Effector memory CD8-positive, alpha-beta T cell (primary cell): ENCODE measurements at regions not wholly inside any gene's neighbourhood (a gene's known extent, or its start where the extent isn't known, plus 50 kb on each side); places are given as distances from the start of the nearest gene placed in this dataset.

ENCODE experiments used
- ATAC-seq: fragments of 150-1000 bp; cut with Tn5 transposase; replicated peaks from 2 replicates; pipeline ENCODE4 v1.10.0; 2021; ENCODE audit warnings: mild to moderate bottlenecking, moderate library complexity
- DNase-seq, 3 experiments: peaks; one replicate each; pipeline ENCODE4 v3.0.0; 2021
- H3K27ac Mint-ChIP-seq, 2 donors: one replicate each; pipeline ENCODE4 v1.8.0; 2022; ENCODE audit warnings: mild to moderate bottlenecking in 2 of 2, mixed read lengths in 2 of 2, moderate library complexity in 2 of 2
- H3K27me3 Mint-ChIP-seq, 2 donors: one replicate each; pipeline ENCODE4 v1.8.0; 2022; ENCODE audit warnings: mixed read lengths in 2 of 2
- H3K36me3 Mint-ChIP-seq: one replicate; pipeline ENCODE4 v1.8.0; 2022; ENCODE audit warnings: mild to moderate bottlenecking, moderate library complexity, mixed read lengths; ENCODE audit not compliant: insufficient read depth
- H3K4me1 Mint-ChIP-seq, 2 donors: one replicate each; pipeline ENCODE4 v1.8.0; 2022; ENCODE audit warnings: low read depth in 2 of 2, mixed read lengths in 2 of 2
- H3K4me3 Mint-ChIP-seq, 2 donors: one replicate each; pipeline ENCODE4 v1.8.0; 2022; ENCODE audit warnings: mild to moderate bottlenecking in 2 of 2, mixed read lengths in 2 of 2, moderate library complexity in 2 of 2
- H3K9me3 Mint-ChIP-seq, 2 donors: one replicate each; pipeline ENCODE4 v1.8.0; 2022; ENCODE audit warnings: mixed read lengths in 2 of 2

DNA sequence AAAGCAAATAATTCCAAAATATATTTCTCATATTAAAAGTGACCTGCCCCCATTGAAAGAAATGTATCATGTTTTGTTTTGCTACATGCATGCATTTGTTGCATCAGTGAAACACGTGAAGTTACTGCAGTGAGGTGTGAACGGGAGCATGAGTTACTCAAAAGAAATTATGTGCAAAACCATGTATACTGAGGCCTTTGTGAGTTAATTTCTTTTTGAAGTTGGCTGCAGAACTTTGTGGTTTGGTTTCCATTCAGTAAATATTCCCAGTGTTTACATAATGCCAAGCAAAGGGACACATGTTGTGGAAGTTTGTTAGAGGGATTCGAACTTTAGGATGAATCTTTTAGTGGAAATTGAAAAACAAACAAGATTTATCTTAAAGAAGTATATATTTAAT, 619.4 kb upstream of the ADAMTS5 start:
- Mint-ChIP-seq H3K27me3 (no peaks in the 10 kb centered on the region), H3K36me3 (no peaks in the 10 kb centered on the region), H3K9me3 (no peaks in the 10 kb centered on the region), H3K27ac (no peak overlapping the region), H3K4me3 (no peak overlapping the region), H3K4me1 (no peaks in the 10 kb centered on the region)
- ATAC-seq (no peak), DNase-seq (no peak)

DNA sequence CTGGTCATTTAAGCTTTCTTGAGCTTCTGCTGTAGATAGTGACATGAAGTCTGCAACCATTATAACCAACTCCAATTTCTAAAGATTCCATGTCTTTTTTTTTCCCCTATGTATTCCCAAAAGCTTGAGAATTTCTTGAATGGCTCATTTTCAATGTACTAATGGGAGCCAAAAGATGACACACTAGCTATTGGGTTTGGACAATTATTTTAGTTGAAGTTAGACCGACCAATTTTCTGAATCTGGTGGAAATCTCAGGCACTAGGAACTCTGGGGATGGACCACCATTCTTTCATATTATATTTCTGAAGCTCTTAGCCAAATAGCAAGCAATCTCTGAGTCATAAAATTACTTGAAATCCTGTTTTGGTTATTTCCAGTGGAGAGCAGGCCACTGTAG, 617.4 kb upstream of the ADAMTS5 start:
- ATAC-seq (no peak), DNase-seq (no peak)
- Mint-ChIP-seq H3K4me3 (no peak overlapping the region), H3K27ac (no peak overlapping the region), H3K9me3 (peaks cover 0 to 5% of the 10 kb centered on the region in 2 donors), H3K4me1 (no peaks in the 10 kb centered on the region), H3K27me3 (no peaks in the 10 kb centered on the region), H3K36me3 (no peaks in the 10 kb centered on the region)

DNA sequence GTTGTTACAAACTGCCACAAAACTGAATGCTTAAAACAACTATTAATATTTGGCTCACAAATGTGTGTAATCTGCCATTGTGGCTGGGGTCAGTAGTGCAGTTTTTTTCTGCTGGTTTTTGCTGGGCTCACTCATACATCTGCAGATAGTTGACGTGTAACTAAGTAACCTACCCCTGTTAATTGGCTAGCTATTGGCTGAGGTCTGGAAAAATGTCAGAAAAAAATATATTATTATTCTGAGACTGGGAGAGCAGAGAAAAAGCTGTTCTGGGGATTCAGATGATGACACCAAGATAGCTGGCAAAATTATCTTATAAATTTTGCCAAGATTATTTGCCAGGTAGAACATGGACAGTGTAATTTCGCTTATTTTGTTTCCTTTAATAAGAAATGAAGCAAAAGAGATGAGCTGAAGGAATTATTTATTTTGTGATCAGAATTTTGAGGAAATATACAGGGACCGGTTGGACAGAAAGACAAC, 616.1 kb upstream of the ADAMTS5 start:
- no peak for DNase-seq
- no peaks in the 10 kb centered on the region for H3K27me3 Mint-ChIP-seq
- no peak overlapping the region for H3K27ac Mint-ChIP-seq
- H3K4me1 Mint-ChIP-seq = no peaks in the 10 kb centered on the region
- peaks cover 0 to 10% of the 10 kb centered on the region in 2 donors for H3K9me3 Mint-ChIP-seq
- no peaks in the 10 kb centered on the region for H3K36me3 Mint-ChIP-seq
- ATAC-seq = no peak
- H3K4me3 Mint-ChIP-seq = no peak overlapping the region

DNA sequence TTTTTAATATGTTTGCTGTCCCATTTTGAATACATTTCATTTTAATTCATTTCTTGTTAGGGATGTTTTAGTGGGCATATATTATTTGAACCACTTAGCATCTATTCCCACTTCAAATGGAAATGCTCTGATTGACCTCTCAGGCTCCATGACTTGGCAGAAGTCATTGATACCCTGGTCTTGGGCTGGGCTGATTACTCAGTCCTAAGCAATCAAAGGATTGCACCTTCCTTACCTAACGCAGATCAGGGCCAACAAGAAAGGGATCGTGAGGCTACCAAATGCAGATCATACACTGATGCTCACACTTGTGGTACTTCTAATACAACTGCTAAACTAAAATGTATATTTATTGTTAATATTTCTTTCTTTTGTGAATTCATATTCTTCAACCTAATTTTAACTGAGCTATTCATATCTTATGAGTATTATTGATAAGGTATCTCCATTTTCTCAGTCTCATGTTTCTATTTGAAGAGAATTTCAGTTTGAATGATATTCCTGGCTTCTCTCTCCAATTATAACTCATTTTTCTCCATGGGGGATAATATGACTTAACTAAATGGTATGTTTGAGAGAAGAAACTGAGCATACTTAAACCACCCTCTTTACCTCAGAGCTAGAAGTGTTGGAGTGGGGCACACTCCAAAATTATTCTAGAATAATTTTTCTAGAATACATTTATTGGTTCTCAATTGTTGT, 615.5 kb upstream of the ADAMTS5 start:
- no peak for ATAC-seq
- Mint-ChIP-seq H3K4me3 (no peak overlapping the region), H3K36me3 (no peaks in the 10 kb centered on the region), H3K27me3 (no peaks in the 10 kb centered on the region), H3K9me3 (peaks cover 0 to 10% of the 10 kb centered on the region in 2 donors), H3K4me1 (no peaks in the 10 kb centered on the region), H3K27ac (no peak overlapping the region)
- no peak for DNase-seq

DNA sequence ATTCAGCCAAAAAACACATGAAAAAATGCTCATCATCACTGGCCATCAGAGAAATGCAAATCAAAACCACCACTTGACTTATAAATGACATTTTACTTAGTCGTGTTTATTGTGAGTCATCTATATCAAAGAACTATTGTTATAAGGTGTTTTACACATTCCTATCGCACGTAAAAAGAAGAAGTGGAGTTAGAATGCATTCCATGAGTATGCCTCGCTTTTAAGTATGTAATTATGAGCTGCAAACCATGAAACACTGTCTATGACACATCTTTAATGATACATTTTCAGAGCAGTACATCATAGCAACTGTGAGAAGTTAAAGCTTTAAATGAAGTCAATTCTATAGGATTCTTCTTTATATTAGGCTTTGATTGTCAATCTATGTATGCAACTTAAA, 614.3 kb upstream of the ADAMTS5 start:
- ATAC-seq (no peak), DNase-seq (no peak)
- Mint-ChIP-seq H3K4me3 (no peak overlapping the region), H3K9me3 (peaks cover 0 to 10% of the 10 kb centered on the region in 2 donors), H3K27me3 (no peaks in the 10 kb centered on the region), H3K27ac (no peak overlapping the region), H3K36me3 (no peaks in the 10 kb centered on the region), H3K4me1 (no peaks in the 10 kb centered on the region)

DNA sequence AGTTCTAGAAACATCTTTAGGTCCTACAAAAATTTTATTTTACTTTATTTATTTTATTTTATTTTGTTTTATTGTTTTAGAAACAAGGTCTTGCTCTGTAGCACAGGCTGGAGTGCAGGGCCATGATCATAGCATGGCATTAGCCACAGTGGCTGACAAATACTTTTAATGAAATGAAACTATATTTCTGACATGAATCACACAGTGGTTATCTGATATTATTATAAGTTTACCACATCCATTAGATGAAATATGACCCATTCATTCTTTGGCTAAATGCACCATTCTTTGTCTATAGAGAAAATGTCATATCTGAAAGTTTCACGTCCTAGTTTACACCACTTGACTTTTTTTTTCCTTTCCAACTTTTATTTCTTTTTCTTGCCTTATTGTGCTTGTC, 613.4 kb upstream of the ADAMTS5 start:
- Mint-ChIP-seq H3K4me3 (no peak overlapping the region), H3K27me3 (no peaks in the 10 kb centered on the region), H3K4me1 (no peaks in the 10 kb centered on the region), H3K27ac (no peak overlapping the region), H3K9me3 (peaks cover 0 to 10% of the 10 kb centered on the region in 2 donors), H3K36me3 (no peaks in the 10 kb centered on the region)
- DNase-seq (no peak), ATAC-seq (no peak)

DNA sequence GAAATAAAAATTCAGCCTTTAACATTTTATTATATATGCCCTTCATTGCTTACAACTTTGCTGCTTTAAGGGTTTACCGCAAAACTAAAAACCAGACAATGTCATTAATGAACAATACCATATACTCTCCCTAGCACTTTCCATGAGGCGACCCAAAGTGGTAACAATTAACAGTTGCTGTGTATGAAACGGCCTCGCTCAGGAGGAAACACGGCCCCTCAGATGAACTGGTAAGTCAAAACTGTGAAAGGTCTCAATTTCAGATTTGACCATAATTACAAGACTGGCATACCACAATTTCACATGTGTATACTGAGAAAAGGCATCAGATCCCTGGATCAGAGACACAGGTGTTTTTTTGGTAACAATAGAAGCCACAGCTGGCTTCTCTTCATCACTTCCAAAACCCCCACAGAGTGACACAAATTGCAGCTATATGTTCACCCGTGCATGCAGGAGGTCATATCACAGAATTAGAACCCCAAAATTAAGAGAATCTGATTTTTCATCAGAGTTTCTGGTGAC, 611.9 kb upstream of the ADAMTS5 start:
- Mint-ChIP-seq H3K4me3 (no peak overlapping the region), H3K36me3 (no peaks in the 10 kb centered on the region), H3K9me3 (peaks cover 0 to 14% of the 10 kb centered on the region in 2 donors), H3K27me3 (no peaks in the 10 kb centered on the region), H3K27ac (no peak overlapping the region), H3K4me1 (no peaks in the 10 kb centered on the region)
- DNase-seq (no peak), ATAC-seq (no peak)

DNA sequence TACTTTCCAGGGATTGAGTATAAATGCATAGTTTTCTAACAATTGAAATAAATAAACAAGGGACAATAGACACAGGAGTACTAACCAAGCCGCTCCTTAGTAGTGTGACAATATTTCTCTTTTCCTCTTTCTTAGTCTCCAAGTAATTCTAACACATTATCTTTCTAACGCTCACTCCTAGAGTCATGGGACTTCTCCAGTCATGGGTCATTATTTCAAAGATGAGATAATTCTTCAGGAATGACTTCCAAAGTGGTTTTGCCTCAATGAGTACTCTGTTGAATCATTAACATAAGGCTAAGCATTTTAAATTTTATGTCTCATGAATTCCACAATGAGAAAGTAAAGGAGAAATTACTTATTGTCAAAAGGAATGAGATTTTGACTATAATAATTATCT, 605.8 kb upstream of the ADAMTS5 start:
- no peak for DNase-seq
- H3K27ac Mint-ChIP-seq = no peak overlapping the region
- no peak overlapping the region for H3K4me3 Mint-ChIP-seq
- H3K4me1 Mint-ChIP-seq = no peaks in the 10 kb centered on the region
- no peak for ATAC-seq
- peaks cover 0 to 4% of the 10 kb centered on the region in 2 donors for H3K9me3 Mint-ChIP-seq
- H3K36me3 Mint-ChIP-seq = no peaks in the 10 kb centered on the region
- H3K27me3 Mint-ChIP-seq = no peaks in the 10 kb centered on the region

DNA sequence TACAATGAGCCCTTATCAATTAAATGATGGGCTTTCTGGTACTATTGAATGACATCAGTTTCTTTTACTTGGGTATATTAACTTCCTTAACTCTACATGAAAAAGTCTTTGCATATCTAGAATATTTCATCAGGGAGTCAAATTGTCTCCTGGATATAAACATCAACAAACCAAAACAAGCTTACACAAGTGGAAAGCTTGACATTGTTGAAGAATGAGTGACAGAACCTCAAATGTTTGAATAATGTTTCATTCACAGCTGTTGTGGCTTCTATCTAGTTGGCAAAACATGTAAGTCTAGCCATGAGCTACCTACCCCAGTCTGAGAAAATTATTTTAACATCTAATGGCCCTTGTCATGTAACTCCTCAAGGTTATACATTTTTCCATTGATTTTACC, 604.8 kb upstream of the ADAMTS5 start:
- Mint-ChIP-seq H3K9me3 (peaks cover 0 to 4% of the 10 kb centered on the region in 2 donors), H3K36me3 (no peaks in the 10 kb centered on the region), H3K27me3 (no peaks in the 10 kb centered on the region), H3K4me1 (no peaks in the 10 kb centered on the region), H3K4me3 (no peak overlapping the region), H3K27ac (no peak overlapping the region)
- no peak for DNase-seq
- no peak for ATAC-seq

DNA sequence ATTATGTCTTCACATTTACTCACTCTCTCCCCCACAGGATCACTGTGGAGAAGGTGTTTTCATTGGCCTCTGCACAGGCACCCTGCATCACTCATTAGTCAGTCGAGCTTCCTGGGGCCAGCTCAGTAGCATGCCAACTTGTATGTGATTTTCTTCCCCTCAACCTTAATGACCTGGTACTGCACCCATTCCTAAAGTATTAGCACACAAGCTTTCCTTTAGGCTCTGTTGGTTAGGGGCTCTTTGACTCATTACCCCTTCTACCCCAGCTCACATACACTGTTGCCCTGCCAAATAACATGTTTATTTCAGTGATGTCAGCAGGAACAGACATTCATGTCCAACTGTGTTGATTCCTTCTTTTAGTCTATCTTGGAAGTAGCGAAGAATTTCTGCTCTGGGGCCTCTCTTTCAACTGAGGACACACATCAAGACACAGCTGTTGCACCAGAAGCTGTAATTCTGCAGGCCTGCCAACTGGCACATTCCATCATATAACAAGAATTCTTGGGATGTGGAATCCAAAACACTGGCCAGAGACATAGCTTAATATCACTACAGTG, 603.5 kb upstream of the ADAMTS5 start:
- Mint-ChIP-seq H3K27me3 (no peaks in the 10 kb centered on the region), H3K27ac (no peak overlapping the region), H3K4me1 (no peaks in the 10 kb centered on the region), H3K4me3 (no peak overlapping the region), H3K36me3 (no peaks in the 10 kb centered on the region), H3K9me3 (peaks cover 0 to 4% of the 10 kb centered on the region in 2 donors)
- ATAC-seq (no peak), DNase-seq (no peak)

DNA sequence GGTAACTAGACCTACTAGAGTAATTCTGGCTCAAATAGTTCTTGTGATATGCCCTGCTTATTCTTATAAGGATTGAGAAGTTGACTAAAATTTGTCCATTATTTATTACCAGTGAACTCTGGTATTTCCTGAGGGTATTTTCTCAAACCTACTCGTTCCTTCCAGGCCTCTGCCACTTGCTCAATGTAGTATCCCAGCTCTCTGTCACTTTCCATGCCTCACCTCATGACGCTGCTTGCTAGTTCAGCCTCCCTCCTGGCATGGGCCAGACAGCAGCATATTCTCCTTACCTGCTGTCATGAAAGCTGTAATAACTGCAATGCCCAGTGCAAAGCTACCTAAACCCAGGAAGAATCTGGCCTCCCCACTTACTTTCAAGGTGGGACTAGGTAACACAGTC, 602.9 kb upstream of the ADAMTS5 start:
- DNase-seq (no peak), ATAC-seq (no peak)
- Mint-ChIP-seq H3K4me3 (no peak overlapping the region), H3K27me3 (no peaks in the 10 kb centered on the region), H3K9me3 (peaks cover 0 to 4% of the 10 kb centered on the region in 2 donors), H3K27ac (no peak overlapping the region), H3K36me3 (no peaks in the 10 kb centered on the region), H3K4me1 (no peaks in the 10 kb centered on the region)

DNA sequence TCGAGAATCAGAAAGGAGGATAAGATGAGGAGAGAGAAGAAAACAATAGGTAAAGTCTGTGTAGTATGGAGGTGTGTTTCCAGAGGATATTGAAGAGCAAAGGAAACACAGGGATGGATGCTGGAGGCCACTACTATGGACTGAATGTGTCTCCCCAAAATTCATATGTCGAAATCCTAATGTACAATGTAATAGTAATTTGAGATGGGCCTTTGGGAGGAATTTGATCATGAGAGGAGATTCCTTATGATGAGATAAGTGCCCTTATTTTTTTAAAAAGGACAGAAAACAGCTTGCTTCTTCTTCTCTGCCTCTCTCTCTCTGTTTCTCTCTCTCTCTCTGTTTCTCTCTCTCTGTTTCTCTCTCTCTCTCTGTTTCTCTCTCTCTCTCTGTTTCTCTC, 602.2 kb upstream of the ADAMTS5 start:
- DNase-seq (no peak), ATAC-seq (no peak)
- Mint-ChIP-seq H3K27ac (no peak overlapping the region), H3K4me3 (no peak overlapping the region), H3K27me3 (no peaks in the 10 kb centered on the region), H3K9me3 (peaks cover 0 to 4% of the 10 kb centered on the region in 2 donors), H3K36me3 (no peaks in the 10 kb centered on the region), H3K4me1 (no peaks in the 10 kb centered on the region)

DNA sequence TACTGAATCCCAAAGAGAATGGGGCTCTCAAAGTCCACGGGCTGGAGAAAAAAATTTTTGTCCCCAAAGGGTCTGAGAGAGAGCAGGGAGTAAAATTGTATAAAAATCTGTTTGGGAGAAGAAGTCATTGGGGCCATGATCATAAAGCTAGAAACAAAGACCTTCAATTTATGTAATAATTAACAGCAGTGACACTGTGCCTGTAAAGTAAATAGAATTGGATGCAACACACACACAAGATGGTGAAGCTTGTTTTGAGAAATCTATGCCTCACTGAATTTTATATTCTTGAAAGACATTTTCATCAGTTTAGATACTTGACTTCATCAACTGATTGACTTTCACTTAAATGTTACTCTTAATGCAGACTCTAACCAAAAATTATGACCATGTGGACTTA, 600.5 kb upstream of the ADAMTS5 start:
- no peaks in the 10 kb centered on the region for H3K36me3 Mint-ChIP-seq
- H3K27me3 Mint-ChIP-seq = no peaks in the 10 kb centered on the region
- no peak overlapping the region for H3K27ac Mint-ChIP-seq
- no peak for DNase-seq
- no peak for ATAC-seq
- no peaks in the 10 kb centered on the region for H3K9me3 Mint-ChIP-seq
- H3K4me3 Mint-ChIP-seq = no peak overlapping the region
- H3K4me1 Mint-ChIP-seq = no peaks in the 10 kb centered on the region

DNA sequence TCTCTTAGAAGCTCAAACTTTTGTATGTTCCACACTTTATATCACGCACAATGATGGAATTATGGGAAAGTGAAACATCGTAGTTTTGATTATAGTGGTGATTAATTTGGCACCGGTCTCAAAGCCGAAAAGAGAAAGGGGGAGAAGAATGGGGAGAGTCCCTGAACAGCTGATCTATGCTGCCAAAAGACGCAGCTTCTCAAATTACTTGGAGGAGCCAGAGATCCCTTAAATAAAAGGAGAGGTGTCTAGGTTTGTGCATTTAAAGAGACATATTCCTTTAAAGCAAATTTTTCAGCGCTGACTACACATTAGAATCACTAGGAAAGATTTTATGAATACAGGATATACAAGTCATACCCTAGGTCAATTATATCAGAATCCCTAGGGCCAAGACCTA, 599.6 kb upstream of the ADAMTS5 start:
- Mint-ChIP-seq H3K4me3 (no peak overlapping the region), H3K9me3 (no peaks in the 10 kb centered on the region), H3K27me3 (no peaks in the 10 kb centered on the region), H3K36me3 (no peaks in the 10 kb centered on the region), H3K27ac (no peak overlapping the region), H3K4me1 (no peaks in the 10 kb centered on the region)
- DNase-seq = no peak
- ATAC-seq = no peak
